MV-4-11 (cell line): ENCODE measurements at regions not wholly inside any gene's neighbourhood (a gene's known extent, or its start where the extent isn't known, plus 50 kb on each side); places are given as distances from the start of the nearest gene placed in this dataset.

Source experiments
- DNase-seq: peaks from one replicate; lab custom pipeline; 2025; lab: John Stamatoyannopoulos, UW

DNA sequence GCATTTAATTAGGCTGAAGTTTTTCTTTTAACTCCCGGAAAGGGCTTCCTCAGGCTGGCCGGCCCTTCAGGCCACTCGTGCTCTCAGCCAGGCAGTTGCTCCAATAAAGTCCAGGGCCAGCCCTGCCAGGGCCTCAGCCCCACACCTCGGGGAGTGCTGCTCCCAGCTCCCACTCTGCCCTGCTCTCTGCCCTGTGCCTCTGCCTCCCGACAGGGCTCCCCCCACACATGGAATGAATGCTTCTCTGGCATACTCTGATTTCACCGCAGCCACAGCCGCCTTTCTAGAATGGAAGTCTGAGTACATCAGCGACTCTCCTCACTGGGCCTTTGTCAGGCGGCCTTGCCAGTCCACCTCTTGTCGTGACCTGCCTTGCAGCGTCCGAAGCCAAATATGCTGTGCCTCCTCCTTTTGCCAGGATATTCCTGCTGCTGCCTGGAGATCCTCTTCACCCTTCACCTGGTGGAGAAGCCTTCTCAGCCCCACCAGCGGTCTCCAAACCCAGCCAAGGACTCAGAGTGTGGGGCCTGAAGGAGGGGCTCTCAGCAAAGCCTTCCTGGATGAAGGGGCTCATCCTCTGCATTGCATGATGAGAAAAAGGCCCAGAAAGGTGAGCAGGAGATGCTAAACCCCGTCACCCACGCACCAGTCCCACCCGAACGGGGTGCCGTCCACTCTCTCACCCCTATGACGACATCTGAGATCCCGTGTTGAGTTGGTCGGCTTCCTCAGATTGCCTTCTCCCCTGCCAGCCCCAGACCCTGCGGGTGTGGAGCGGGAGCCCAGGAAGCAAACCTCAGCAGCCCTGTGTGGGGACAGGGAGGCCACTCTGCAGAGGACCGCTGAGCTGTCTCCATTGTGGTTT is 472.7 kb upstream of the HS6ST1 start:
- DNase-seq, result no peak

DNA sequence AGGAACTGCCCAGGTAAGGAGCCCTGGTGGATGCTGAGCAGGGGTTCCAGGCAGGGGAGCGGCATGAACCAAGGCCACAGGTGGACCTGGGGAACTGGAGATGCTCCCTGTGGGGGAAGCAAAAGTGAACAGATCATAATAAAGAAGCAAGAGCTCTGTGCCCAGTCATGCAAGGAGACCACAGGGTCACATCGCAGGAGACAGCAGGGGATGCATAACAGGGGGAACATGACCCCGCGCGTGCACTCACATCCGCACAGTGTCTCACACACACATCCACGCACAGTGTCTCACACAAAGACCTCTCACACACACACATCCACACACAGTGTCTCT is 473.3 kb upstream of the HS6ST1 start:
- no peak for DNase-seq

GRCh38 chr2:128792476-128793054 is 473.9 kb upstream of the HS6ST1 start:
- no peak for DNase-seq

DNA sequence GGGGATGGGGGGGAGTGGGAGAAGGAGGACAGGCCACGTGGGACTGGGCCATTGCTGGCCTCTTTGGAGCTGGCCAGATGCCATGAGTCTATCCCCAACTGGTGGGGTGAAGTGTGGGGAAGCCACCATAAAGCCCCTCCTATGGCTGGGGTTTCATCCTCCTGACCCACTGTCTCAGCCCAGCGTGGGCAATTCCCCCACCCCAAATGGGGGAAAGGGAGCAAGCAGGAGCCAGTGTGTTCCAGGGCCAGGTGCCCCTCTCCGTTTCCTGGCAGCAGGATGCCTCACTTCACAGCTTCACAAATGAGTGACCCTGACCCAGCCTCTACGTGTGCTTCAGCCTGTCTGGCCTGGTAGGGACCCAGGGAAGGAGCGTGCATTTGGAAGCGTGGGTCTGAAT is 474.7 kb upstream of the HS6ST1 start:
- DNase-seq, result no peak

DNA sequence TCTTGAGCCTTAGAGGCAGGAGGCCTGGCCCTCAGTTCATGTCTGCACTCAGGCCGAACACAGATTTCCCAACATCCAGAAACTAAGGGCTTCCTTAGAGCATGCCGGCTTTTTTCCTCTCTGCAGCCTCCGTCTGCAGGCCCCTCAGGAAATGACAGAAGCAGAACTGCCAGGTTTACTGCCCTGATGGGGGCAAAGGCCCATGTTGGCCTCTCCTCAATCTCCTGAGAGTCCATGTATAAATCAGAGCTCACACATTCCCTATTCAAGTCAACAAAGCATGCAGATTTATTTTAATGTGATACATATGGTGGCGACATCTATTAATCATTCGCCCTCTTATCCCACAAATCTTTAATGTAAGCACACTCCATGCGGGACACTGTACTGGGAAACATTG is 475.6 kb upstream of the HS6ST1 start:
- no peak for DNase-seq

DNA sequence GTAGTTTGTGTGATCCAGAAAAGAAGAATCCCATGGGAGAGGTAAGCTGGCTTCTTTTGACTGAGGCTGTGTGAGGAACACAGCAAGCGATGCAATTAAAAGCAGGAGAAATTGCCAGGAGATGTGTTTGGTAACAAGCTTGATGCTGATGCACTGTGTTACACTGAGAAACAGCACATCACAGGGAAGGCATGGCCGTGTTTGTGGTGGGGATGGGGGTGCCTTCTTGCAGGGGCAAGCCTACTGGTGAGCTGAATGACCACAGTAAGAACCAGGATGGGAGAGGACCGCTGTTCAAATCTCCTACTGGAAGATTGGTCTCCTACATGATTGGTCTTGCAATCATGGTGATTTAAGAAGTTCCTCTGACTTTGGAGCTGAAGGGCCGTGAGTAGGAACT is 477.7 kb upstream of the HS6ST1 start:
- DNase-seq, result no peak

DNA sequence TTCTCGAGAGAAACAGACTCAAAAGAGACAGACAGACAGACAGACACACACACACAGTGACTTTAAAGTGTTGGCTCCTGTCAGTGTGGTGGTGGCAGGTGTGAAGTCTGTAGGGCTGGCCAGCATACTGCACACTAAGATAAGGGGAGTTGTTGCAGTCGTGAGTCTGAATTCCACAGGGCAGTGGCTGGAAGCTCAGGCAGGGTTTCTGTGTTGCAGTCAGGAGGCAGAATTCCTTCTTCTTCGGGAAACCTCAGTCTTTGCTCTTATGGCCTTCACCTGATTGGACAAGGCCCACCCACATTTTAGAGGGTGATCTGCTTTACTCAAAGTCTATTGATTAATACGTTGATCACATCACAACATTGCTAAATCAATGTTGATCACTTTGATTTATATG is 478.4 kb upstream of the HS6ST1 start:
- no peak for DNase-seq

DNA sequence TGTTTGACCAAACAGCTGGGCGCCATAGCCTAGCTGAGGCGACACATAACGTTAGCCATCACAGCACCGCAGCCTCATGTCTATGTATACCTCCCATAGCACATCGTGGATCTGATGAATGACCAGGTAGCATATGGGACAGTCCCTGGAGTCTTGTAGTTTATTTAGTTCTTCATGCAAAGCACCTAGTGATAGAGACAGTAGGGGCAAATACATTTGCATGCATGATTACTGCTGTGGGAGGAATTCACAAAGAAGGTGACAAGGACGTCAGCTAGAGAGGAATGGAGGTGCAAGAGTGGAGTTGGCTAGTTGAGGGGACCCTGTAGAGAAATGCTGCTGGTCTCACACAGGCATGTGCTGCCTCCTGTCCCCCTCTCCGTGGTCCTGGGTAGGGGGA is 478.9 kb upstream of the HS6ST1 start:
- no peak for DNase-seq

DNA sequence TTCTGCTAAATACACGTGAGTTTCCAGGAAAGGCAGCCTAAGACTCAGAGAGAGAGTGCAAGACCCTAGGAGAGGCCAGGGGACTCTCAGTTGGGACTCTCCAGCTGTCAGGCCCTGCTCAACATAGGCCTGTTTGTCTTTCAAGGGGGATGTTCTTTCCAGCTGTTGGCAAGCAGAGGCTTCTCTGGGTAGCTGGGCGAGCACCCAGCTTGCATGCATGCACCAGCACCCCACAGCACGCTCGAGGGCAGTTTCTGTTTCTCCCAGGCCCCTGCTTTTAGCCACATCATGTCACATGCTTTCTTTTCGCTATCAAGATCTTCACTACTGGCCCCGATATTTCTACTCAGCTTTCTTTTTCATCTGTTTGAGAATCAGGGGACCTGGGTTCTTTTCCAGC is 479.3 kb upstream of the HS6ST1 start:
- DNase-seq, result no peak

DNA sequence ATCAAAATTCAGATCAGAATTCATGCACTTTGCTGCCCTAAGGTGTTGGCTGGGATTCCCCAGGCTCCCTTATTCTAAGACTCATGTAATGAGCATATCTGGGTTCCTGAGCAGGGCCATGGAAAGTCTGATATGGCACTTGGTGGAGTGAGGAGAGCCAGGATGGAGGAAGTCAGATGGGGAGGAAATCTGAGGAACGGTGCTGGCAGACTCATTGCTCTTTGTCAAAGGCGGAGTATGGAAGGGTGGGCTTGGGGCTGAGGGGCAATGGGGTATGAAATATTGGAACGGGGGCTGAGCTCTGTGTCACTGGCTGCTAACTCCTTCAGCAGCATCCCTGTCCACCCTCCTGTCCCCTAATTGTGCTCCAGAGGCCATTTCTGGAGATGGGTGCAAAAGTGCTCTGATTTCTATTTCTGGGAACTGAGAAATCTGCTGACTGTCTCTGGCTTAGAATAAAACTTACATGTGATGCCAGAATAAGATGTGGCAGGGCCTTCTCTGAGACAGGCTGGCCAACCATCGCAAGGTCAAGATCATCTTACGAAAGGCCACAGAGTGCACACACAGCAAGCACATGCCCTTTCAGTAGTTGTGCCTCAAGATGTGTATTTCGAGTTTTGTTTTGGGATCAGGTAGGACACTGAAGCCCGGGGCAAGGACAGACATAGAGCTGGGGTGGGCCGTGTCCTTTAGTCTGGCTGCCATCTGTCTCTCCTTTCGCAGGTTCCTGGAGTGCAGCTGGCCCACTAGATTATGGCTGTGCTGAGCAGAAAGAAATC is 480.0 kb upstream of the HS6ST1 start:
- no peak for DNase-seq

DNA sequence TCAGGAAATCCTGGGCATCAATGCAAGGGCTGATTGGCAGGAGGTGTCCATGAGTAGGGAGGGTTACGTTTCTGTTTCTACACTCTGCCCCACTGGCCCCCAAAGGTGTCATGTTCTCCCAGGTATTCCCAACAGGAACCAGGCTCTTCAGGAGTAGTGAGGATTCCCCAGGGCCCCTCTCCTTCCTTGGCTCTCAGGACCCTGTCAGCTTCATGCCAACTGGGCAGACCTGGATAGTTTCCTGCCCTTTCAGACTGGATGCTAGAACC is 480.6 kb upstream of the HS6ST1 start:
- no peak for DNase-seq

DNA sequence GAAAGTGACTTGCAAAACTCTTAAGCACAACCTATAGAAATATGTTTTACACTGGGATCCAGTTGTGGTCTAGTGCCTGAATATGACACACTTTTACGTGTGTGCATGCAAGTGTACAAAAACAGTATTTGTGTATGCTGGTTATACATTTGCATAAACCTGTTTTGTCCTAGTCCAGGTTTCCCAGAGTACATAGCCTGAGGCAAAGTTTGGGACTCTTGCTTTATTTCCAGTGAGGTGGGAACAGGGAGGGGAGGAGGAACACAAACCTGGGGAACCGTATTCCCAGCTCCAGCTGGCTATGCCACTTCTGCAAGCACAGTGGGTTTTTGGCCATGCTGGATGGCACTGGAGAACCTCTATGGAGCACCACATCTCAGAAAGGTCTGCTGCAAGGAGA is 481.1 kb upstream of the HS6ST1 start:
- DNase-seq, result no peak

- DNase-seq, result no peak
Measured at GRCh38 chr2:128801576-128801975, 482.9 kb upstream of the HS6ST1 start.

DNA sequence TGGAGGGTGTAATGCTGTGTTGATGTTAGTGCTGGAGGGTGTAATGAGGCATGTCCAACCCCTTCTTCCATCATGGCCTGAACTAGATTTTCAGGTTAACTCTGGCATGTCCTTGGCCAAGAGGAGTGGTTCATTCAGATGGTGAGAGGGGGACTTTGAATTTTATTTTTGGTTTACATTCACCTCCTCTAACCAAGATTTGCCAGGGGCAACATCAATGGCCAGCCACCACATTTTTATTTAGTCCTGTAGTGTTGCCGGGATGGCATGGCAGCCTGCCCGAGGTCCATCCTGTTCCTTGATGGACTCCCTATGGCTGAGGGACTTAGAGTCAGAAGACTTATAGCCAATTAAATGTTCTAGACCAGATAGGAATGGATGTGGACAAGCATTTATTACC is 484.6 kb upstream of the HS6ST1 start:
- DNase-seq, result no peak

DNA sequence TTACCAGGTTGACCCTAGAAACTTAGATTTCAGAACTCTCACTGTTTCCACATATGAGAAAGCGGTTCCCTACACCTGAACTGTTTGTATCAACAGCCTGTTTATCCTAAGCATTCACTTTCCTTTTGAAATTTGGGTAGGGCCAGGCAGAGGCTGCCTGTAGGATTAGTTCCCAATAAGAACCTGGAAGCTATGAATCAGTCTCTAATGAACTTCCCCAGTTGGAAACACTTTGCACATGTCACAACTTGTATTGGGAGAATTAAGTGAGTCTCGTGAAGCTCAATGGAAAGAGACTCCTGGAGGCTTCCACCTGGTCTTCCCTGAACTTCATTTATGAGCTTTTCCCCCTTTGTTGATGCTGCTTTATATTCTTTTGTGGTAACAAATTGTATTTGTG is 486.6 kb upstream of the HS6ST1 start:
- DNase-seq, result no peak

DNA sequence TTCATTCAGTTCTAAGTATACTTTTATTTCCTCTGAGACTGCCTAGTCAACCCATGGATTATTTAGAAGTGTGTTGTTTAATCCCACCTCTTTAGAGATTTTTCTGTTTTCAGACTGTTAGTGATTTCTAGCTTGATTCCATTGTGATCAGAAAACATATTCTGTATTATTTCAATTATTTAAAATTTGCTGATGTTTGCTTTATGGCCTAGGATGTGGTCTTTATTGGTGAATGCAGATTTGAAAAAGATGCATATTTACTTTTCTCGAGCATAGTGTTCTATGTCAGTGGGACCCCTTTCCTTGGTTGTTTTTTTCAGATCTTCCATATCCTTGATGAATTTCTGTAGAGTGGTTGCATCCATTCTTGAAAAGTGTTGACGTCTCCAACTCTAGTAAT is 487.2 kb upstream of the HS6ST1 start:
- DNase-seq, result no peak

DNA sequence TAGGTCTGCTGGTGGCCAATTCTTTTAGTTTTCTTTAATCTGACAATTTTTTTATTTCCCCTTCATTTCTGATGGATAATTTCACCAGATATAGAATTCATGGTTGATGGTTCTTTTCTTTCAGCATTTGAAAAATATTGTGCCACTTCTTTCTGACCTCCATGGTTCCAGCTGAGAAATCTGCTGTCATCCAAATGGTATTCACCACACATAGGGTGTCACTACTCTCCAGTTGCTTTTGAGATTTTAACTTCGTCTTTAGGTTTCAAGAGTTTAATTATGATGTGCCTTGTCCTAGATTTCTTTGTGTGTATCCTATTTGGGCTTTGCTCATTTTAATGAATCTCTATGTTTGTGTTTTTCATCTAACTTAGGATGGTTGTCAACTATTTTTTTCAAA is 488.6 kb upstream of the HS6ST1 start:
- DNase-seq, result no peak

DNA sequence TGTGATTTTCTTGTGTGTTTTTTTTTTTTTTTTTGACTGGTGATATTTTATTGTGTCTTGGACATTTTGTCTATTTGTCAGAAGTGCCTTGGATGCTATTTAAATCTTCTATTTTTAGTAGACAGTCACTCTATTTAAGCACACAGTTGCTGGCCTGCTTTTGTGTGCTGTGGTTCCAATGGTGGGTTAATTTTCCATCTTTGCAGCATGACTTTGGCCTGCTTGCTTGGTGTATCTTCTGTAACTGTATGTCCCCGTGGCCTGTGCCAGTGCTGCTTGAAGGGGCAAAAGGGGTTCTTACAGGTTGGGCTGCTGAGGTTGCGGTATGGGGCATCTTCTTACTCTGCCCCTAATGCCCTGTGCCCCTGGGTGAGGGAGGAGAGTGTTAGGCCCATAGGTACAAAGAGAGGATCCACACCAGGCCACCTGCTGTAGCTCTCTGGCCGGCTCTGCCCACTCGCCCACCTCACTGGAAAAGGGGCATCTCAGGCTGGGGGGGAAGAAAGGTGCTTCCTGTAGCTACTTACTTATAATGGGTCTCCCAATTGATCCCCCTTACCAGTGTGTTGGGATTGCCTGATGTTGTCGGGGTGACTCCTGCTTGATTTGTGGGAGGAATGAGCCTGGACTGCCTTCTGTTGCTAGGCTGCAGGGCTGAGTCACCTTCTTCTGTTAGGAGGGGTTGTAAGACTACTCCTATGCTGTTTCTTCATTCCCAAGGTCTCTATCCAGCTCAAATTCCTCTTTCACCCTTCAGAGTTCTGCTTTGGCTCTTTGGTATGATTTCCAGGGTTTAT is 490.0 kb upstream of the HS6ST1 start:
- DNase-seq, result no peak

- no peak for DNase-seq
Measured at GRCh38 chr2:128809259-128809636, 490.6 kb upstream of the HS6ST1 start.

GRCh38 chr2:128809880-128810279 is 491.2 kb upstream of the HS6ST1 start:
- no peak for DNase-seq

GRCh38 chr2:128812183-128812940 is 493.7 kb upstream of the HS6ST1 start:
- DNase-seq, result no peak
